ENCODE measurements at regions not wholly inside any gene's neighbourhood (a gene's known extent, or its start where the extent isn't known, plus 50 kb on each side); places are given as distances from the start of the nearest gene placed in this dataset.

DNA sequence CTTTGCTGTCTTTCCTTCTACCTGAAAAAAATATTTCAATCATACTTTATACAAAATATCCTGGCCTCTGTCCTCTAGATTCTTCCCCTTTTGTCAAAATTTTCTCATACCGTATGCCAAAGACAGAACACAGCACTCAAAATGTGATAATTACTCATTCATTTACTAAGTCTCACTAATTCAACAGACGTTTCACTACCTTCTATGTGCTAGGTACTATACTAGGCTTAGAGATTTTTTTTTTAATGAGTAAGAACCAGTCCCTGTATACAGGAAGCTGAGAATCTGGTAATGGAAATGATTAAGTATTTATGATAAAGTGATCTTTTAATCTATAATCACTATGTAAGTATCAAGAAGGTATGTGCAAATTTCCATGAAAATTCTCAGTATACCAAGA is 128.0 kb downstream of the ELAPOR2 start:
- intact Hi-C loops (cut with micrococcal nuclease), result no loop called here
- H3K4me2 ChIP-seq (ENCODE audit: low read length), result no peak overlapping the region

DNA sequence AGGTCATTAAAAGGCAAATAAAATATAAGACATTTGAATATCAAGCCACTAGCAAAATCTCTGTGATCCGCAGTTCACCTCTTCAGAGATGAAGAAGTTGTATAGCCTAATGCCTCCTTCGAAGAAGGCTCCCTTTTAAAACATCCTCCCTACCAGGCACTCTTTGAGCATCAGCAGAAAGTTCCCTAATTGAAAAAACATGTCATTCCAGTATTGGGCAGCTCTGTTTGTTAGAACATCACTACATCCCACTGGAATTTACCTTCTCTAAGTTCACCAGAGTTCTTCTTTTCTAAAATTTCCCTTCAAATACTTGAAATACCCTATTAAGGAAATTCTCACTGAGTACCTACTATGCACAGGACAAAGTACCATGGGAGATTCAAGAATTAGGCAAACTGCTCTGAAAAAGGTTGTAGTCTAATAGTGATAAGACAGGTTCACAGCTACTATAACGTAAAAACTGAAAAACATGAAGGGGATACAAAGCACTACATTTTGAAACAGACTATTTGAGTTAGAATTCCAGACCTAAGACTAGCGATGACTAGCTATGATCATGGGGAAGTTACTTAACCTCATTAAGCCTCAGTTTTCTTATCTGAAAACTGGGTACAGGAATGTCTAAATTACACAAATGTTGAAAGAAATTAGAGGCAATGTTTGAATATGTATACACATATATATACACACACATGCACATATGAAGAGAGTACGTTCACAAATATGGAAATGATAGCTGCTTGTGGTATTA is 128.7 kb downstream of the ELAPOR2 start:
- no TSS peak for BruUV-seq (replicated peaks)
- Histone ChIP-seq H3K9me3 (ENCODE audit: control insufficient read depth in 1 of 2, insufficient read depth in 1 of 2, low read depth in 1 of 2, low read length in 2 of 2) (no peaks in the 10 kb centered on the region), H4K20me1 (ENCODE audit: insufficient read depth) (no peaks in the 10 kb centered on the region), H3K36me3 (ENCODE audit: control insufficient read depth in 1 of 2, insufficient read depth in 2 of 2, low read length in 2 of 2) (0 out of 4 replicates have a peak, but pooled peaks cover 0 to 2% of the 10 kb centered on the region in 2 experiments), H3K4me3 (replicated peaks in 1 of 2; ENCODE audit: low read depth in 1 of 2, low read length in 2 of 2) (no peak overlapping the region), H3K79me2 (ENCODE audit: insufficient read depth, low read length) (no peaks in the 10 kb centered on the region), H3K4me1 (ENCODE audit: control insufficient read depth in 1 of 2, insufficient read depth in 2 of 2, low read length in 2 of 2) (no peaks in the 10 kb centered on the region), H3K4me2 (ENCODE audit: low read length) (no peak overlapping the region), H3K27me3 (ENCODE audit: insufficient read depth, low read length) (no peaks in the 10 kb centered on the region), H3K9ac (ENCODE audit: low read length) (no peak overlapping the region), H2AFZ (ENCODE audit: low read depth, low read length, poor library complexity, severe bottlenecking) (no peak overlapping the region), H3K9me2 (ENCODE audit: insufficient read depth) (no peaks in the 10 kb centered on the region), H3K27ac (ENCODE audit: low read depth, low read length) (no peak overlapping the region)
- ChIA-PET CTCF (no interaction called here), POLR2A (no interaction called here), RAD21 (ENCODE audit: low non-redundant PET in 1 of 2, low total read pairs in 2 of 2, uncharacterized antibody in 2 of 2, unreplicated experiment in 2 of 2) (no interaction called here)
- no peak for ATAC-seq
- no peak for DNase-seq (ENCODE audit: low read depth, low spot score)
- intact Hi-C loops (cut with micrococcal nuclease), result no loop called here
- no peak for TF ChIP-seq YY1 (IDR thresholded peaks at IDR 0.05; ENCODE audit: extremely low read depth, insufficient replicate concordance, low read depth, low read length)
- no peak for TF ChIP-seq SRF (IDR thresholded peaks at IDR 0.05; ENCODE audit: low read depth)
- no peak for TF ChIP-seq POLR2A (IDR thresholded peaks at IDR 0.05; ENCODE audit: borderline replicate concordance, extremely low read depth, insufficient read depth, insufficient read length)
- TF ChIP-seq EZH2phosphoT487 (IDR thresholded peaks at IDR 0.05; ENCODE audit: borderline replicate concordance), result no peak
- TF ChIP-seq, protein P1, sequence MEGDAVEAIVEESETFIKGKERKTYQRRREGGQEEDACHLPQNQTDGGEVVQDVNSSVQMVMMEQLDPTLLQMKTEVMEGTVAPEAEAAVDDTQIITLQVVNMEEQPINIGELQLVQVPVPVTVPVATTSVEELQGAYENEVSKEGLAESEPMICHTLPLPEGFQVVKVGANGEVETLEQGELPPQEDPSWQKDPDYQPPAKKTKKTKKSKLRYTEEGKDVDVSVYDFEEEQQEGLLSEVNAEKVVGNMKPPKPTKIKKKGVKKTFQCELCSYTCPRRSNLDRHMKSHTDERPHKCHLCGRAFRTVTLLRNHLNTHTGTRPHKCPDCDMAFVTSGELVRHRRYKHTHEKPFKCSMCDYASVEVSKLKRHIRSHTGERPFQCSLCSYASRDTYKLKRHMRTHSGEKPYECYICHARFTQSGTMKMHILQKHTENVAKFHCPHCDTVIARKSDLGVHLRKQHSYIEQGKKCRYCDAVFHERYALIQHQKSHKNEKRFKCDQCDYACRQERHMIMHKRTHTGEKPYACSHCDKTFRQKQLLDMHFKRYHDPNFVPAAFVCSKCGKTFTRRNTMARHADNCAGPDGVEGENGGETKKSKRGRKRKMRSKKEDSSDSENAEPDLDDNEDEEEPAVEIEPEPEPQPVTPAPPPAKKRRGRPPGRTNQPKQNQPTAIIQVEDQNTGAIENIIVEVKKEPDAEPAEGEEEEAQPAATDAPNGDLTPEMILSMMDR (IDR thresholded peaks at IDR 0.05 in 2 of 3, conservative IDR thresholded peaks at IDR 0.05 in 1 of 3; ENCODE audit: borderline replicate concordance in 1 of 3, insufficient read depth in 1 of 3, low read depth in 2 of 3, low read length in 2 of 3), result no peak
- no peak for TF ChIP-seq SP1 (IDR thresholded peaks at IDR 0.05; ENCODE audit: low read depth)
- TF ChIP-seq JUND (IDR thresholded peaks at IDR 0.05), result no peak
- TF ChIP-seq CEBPB (IDR thresholded peaks at IDR 0.05; ENCODE audit: low read depth), result no peak
- TF ChIP-seq EZH2 (IDR thresholded peaks at IDR 0.05), result no peak
- no peak for TF ChIP-seq POLR2AphosphoS5 (IDR thresholded peaks at IDR 0.05; ENCODE audit: low read depth, low read length)
- no peak for TF ChIP-seq CBX3 (IDR thresholded peaks at IDR 0.05; ENCODE audit: low read depth)
- no peak for TF ChIP-seq RAD21 (IDR thresholded peaks at IDR 0.05; ENCODE audit: low read depth)

More for the DNA sequence above, 128.0 kb downstream of the ELAPOR2 start:
- no peak overlapping the region for H3K9ac ChIP-seq (ENCODE audit: low read length)
- H3K9me3 ChIP-seq (ENCODE audit: control insufficient read depth in 1 of 2, insufficient read depth in 1 of 2, low read depth in 1 of 2, low read length in 2 of 2), result no peaks in the 10 kb centered on the region
- no peaks in the 10 kb centered on the region for H4K20me1 ChIP-seq (ENCODE audit: insufficient read depth)
- TF ChIP-seq POLR2AphosphoS5 (IDR thresholded peaks at IDR 0.05; ENCODE audit: low read depth, low read length) (no peak), ZNF274 (IDR thresholded peaks at IDR 0.05; ENCODE audit: low read depth, low read length) (no peak), ATF3 (IDR thresholded peaks at IDR 0.05) (no peak), EZH2 (IDR thresholded peaks at IDR 0.05) (no peak), EZH2phosphoT487 (IDR thresholded peaks at IDR 0.05; ENCODE audit: borderline replicate concordance) (no peak)
- H3K27ac ChIP-seq (ENCODE audit: low read depth, low read length), result no peak overlapping the region
- H3K27me3 ChIP-seq (ENCODE audit: insufficient read depth, low read length), result no peaks in the 10 kb centered on the region
- H3K4me3 ChIP-seq (replicated peaks in 1 of 2; ENCODE audit: low read depth in 1 of 2, low read length in 2 of 2), result no peak overlapping the region
- no peak overlapping the region for H2AFZ ChIP-seq (ENCODE audit: low read depth, low read length, poor library complexity, severe bottlenecking)
- no peak for DNase-seq (ENCODE audit: low read depth, low spot score)
- no peaks in the 10 kb centered on the region for H3K4me1 ChIP-seq (ENCODE audit: control insufficient read depth in 1 of 2, insufficient read depth in 2 of 2, low read length in 2 of 2)
- ATAC-seq, result no peak
- H3K79me2 ChIP-seq (ENCODE audit: insufficient read depth, low read length), result no peaks in the 10 kb centered on the region
- H3K36me3 ChIP-seq (ENCODE audit: control insufficient read depth in 1 of 2, insufficient read depth in 2 of 2, low read length in 2 of 2), result no peaks in the 10 kb centered on the region
- BruUV-seq (replicated peaks), result no TSS peak
- POLR2A ChIA-PET, result no interaction called here
- RAD21 ChIA-PET (ENCODE audit: low non-redundant PET in 1 of 2, low total read pairs in 2 of 2, uncharacterized antibody in 2 of 2, unreplicated experiment in 2 of 2), result no interaction called here
- CTCF ChIA-PET, result no interaction called here
- H3K9me2 ChIP-seq (ENCODE audit: insufficient read depth), result no peaks in the 10 kb centered on the region

Data from HCT116 (cell line).